HCT116 (cell line): ENCODE measurements at regions not wholly inside any gene's neighbourhood (a gene's known extent, or its start where the extent isn't known, plus 50 kb on each side); places are given as distances from the start of the nearest gene placed in this dataset.

Experiments used
- ATAC-seq: fragments of 200-7000 bp; cut with Tn5 transposase; 2 replicates; pipeline ENCODE4 v1.9.1; 2020; ENCODE audit warnings: mild to moderate bottlenecking, moderate library complexity
- BruUV-seq: library from RNA; stranded (reverse); fragments of 400-500 nt; replicated peaks from 2 replicates; lab custom pipeline; 2021; lab: Mats Ljungman, UMichigan
- CTCF ChIA-PET: fragments of 300-600 bp; sonication (Branson Sonifier 250); formaldehyde crosslinking; loops from one replicate; lab custom pipeline; 2021; ENCODE audit warnings: antibody characterized with exemption; lab: Charles Lee
- POLR2A ChIA-PET: fragments of 300-600, 350-600 bp; sonication (Branson Sonifier 250); formaldehyde crosslinking; loops from one replicate; lab custom pipeline; 2021; ENCODE audit warnings: antibody characterized with exemption; lab: Charles Lee
- RAD21 ChIA-PET, 2 experiments: fragments of 300-600 bp; sonication (Branson Sonifier 250); formaldehyde crosslinking; loops; one replicate each; lab custom pipeline; 2023; ENCODE audit warnings: low total read pairs in 2 of 2; ENCODE audit not compliant: uncharacterized antibody in 2 of 2, unreplicated experiment in 2 of 2, low non-redundant PET in 1 of 2; lab: Charles Lee
- DNase-seq: peaks from one replicate; pipeline ENCODE4 v3.0.0-alpha.2; 2010; ENCODE audit warnings: low read depth, low spot score
- H2AFZ ChIP-seq: fragments of 200-600 bp; shearing (Covaris generic), sonication (generic); 2 replicates; pipeline ENCODE4 v1.6.1; 2017; ENCODE audit warnings: low read depth, mixed run types, mixed read lengths, antibody characterized with exemption, low read length; ENCODE audit not compliant: poor library complexity, severe bottlenecking
- H3K27ac ChIP-seq: 2 replicates; pipeline ENCODE4 v1.5.1; 2012; ENCODE audit warnings: low read depth, low read length
- H3K27me3 ChIP-seq: fragments of 200-600 bp; sonication (generic); 2 replicates; pipeline ENCODE4 v1.6.1; 2016; ENCODE audit warnings: mixed run types, low read length, mixed read lengths; ENCODE audit not compliant: insufficient read depth
- H3K36me3 ChIP-seq, 2 experiments: fragments of 200-500 bp in 1 of 2; fragments of 200-600 bp in 1 of 2; sonication (Bioruptor generic) in 1 of 2; sonication (generic) in 1 of 2; 2 replicates each; pipeline versions ENCODE4 v1.5.1 to v1.6.1; 2014 to 2016; ENCODE audit warnings: low read length in 2 of 2, inconsistent platforms in 1 of 2, mixed read lengths in 1 of 2, mixed run types in 1 of 2; ENCODE audit not compliant: insufficient read depth in 2 of 2, control insufficient read depth in 1 of 2
- H3K4me1 ChIP-seq, 2 experiments: fragments of 200-600 bp in 1 of 2; sonication (generic) in 1 of 2; 2 replicates each; pipeline versions ENCODE4 v1.5.1 to v1.6.1; 2012 to 2017; ENCODE audit warnings: low read length in 2 of 2, inconsistent platforms in 1 of 2, mild to moderate bottlenecking in 1 of 2, mixed read lengths in 1 of 2, mixed run types in 1 of 2, moderate library complexity in 1 of 2; ENCODE audit not compliant: insufficient read depth in 2 of 2, control insufficient read depth in 1 of 2
- H3K4me2 ChIP-seq: fragments of 200-600 bp; sonication (generic); 2 replicates; pipeline ENCODE4 v1.6.1; 2017; ENCODE audit warnings: mixed run types, low read length, mixed read lengths
- H3K4me3 ChIP-seq, 2 experiments: fragments of 200-600 bp in 1 of 2; sonication (generic) in 1 of 2; replicated peaks in 1 of 2; 2 replicates each; pipeline ENCODE4 v1.5.1; 2011 to 2016; ENCODE audit warnings: low read length in 2 of 2, control low read depth in 1 of 2, low read depth in 1 of 2, mild to moderate bottlenecking in 1 of 2, mixed read lengths in 1 of 2, mixed run types in 1 of 2
- H3K79me2 ChIP-seq: fragments of 200-600 bp; sonication (generic); 2 replicates; pipeline ENCODE4 v1.6.1; 2017; ENCODE audit warnings: mild to moderate bottlenecking, mixed run types, low read length, moderate library complexity, mixed read lengths; ENCODE audit not compliant: insufficient read depth
- H3K9ac ChIP-seq: fragments of 200-600 bp; sonication (generic); 2 replicates; pipeline ENCODE4 v1.6.1; 2016; ENCODE audit warnings: low read length, mixed read lengths
- H3K9me2 ChIP-seq: fragments of 200-600 bp; sonication (generic), shearing (Covaris generic); 2 replicates; pipeline ENCODE4 v1.6.1; 2017; ENCODE audit warnings: mixed run types, mild to moderate bottlenecking, moderate library complexity; ENCODE audit not compliant: insufficient read depth
- H3K9me3 ChIP-seq, 2 experiments: fragments of 200-500 bp in 1 of 2; fragments of 200-600 bp in 1 of 2; sonication (Bioruptor generic) in 1 of 2; sonication (generic) in 1 of 2; 2 replicates each; pipeline ENCODE4 v1.6.1; 2014 to 2017; ENCODE audit warnings: low read length in 2 of 2, mixed read lengths in 2 of 2, inconsistent platforms in 1 of 2, low read depth in 1 of 2, mild to moderate bottlenecking in 1 of 2, mixed run types in 1 of 2, moderate library complexity in 1 of 2; ENCODE audit not compliant: control insufficient read depth in 1 of 2, insufficient read depth in 1 of 2
- H4K20me1 ChIP-seq: fragments of 200-600 bp; sonication (generic), shearing (Covaris generic); 2 replicates; pipeline ENCODE4 v1.6.1; 2017; ENCODE audit warnings: mixed run types, mild to moderate bottlenecking, moderate library complexity; ENCODE audit not compliant: insufficient read depth
- EGR1 ChIP-seq: IDR thresholded peaks from 2 replicates; pipeline ENCODE4 v1.6.1; 2012; ENCODE audit warnings: low read depth
- EZH2phosphoT487 ChIP-seq: fragments of 200-600 bp; IDR thresholded peaks from 2 replicates; pipeline ENCODE4 v1.6.1; 2018; ENCODE audit warnings: antibody characterized with exemption, borderline replicate concordance
- FOSL1 ChIP-seq: IDR thresholded peaks from 2 replicates; pipeline ENCODE4 v1.6.1; 2012; ENCODE audit warnings: low read depth
- JUND ChIP-seq: IDR thresholded peaks from 2 replicates; pipeline ENCODE4 v1.6.1; 2012
- RAD21 ChIP-seq: IDR thresholded peaks from 2 replicates; pipeline ENCODE4 v1.6.1; 2012; ENCODE audit warnings: low read depth, mild to moderate bottlenecking
- SRF ChIP-seq: IDR thresholded peaks from 2 replicates; pipeline ENCODE4 v1.6.1; 2012; ENCODE audit warnings: low read depth
- YY1 ChIP-seq: IDR thresholded peaks from 2 replicates; pipeline ENCODE4 v1.6.1; 2011; ENCODE audit warnings: low read length, low read depth, moderate library complexity, mild to moderate bottlenecking; ENCODE audit not compliant: insufficient replicate concordance; ENCODE audit errors: extremely low read depth
- ZNF274 ChIP-seq: fragments of 200-500 bp; sonication (Bioruptor generic); IDR thresholded peaks from 2 replicates; pipeline ENCODE4 v1.6.1; 2014; ENCODE audit warnings: mild to moderate bottlenecking, low read depth, low read length, inconsistent platforms
- intact Hi-C: fragments of 100-400 bp; cut with micrococcal nuclease; formaldehyde crosslinking; loops from 2 replicates; pipeline ENCODE4 v1.10.0; 2022
- TF ChIP-seq, protein P1 (sequence below): IDR thresholded peaks from 2 replicates; pipeline ENCODE4 v1.6.1; 2011; ENCODE audit warnings: mild to moderate bottlenecking, low read length, moderate library complexity; ENCODE audit not compliant: insufficient replicate concordance; ENCODE audit errors: extremely low read depth
- TF ChIP-seq, protein P2 (sequence below), 3 experiments: fragments of 200-600 bp in 1 of 3; sonication (generic) in 1 of 3; IDR thresholded peaks in 2 of 3; conservative IDR thresholded peaks in 1 of 3; 2 replicates each; pipeline ENCODE4 v1.5.1; 2012 to 2017; ENCODE audit warnings: low read depth in 2 of 3, low read length in 2 of 3, antibody characterized with exemption in 1 of 3, borderline replicate concordance in 1 of 3, control low read depth in 1 of 3, mild to moderate bottlenecking in 1 of 3, mixed read lengths in 1 of 3, mixed run types in 1 of 3, moderate library complexity in 1 of 3; ENCODE audit not compliant: insufficient read depth in 1 of 3
- TF ChIP-seq, protein P3 (sequence below): IDR thresholded peaks from 2 replicates; pipeline ENCODE4 v1.6.1; 2012; ENCODE audit warnings: low read depth

DNA sequence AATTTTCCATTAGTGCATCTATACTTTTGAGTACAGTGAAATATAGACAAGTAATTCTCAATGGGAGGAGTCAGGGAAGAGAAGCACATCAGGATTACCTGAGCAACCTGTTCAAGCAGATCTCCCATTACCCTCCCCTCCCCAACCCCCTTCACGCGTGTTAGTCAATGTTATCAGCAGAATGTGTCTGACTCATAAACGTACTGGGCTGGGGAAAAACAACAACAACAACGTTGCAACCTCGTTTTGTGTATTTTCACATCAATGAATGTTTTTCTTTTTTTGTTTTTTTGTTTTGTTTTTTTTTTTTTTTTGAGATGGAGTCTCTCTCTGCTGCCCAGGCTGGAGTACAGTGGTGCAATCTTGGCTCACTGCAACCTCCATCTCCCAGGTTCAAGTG, 287.0 kb upstream of the STXBP5 start:
- BruUV-seq, result no TSS peak

More for the DNA sequence above, 287.0 kb upstream of the STXBP5 start:
- peaks cover 26 to 37% of the 10 kb centered on the region in 2 experiments for H3K4me1 ChIP-seq
- ATAC-seq (no peak), DNase-seq (no peak)
- no peaks in the 10 kb centered on the region for H3K9me3 ChIP-seq
- no peaks in the 10 kb centered on the region for H3K36me3 ChIP-seq
- H3K4me3 ChIP-seq, result no peak overlapping the region
- RAD21 ChIA-PET, result no interaction called here
- H3K9ac ChIP-seq, result no peak overlapping the region
- CTCF ChIA-PET, result no interaction called here
- H3K9me2 ChIP-seq, result no peaks in the 10 kb centered on the region
- POLR2A ChIA-PET, result no interaction called here
- intact Hi-C loops, result loop anchor here (10.0 kb wide), 1 partner anchor 1248 kb away; no protein-coding TSS in a partner anchor
- TF ChIP-seq JUND (no peak), ZNF274 (no peak), FOSL1 (no peak), EZH2phosphoT487 (no peak), SRF (no peak), YY1 (no peak), EGR1 (no peak), RAD21 (no peak)
- TF ChIP-seq, protein P1, sequence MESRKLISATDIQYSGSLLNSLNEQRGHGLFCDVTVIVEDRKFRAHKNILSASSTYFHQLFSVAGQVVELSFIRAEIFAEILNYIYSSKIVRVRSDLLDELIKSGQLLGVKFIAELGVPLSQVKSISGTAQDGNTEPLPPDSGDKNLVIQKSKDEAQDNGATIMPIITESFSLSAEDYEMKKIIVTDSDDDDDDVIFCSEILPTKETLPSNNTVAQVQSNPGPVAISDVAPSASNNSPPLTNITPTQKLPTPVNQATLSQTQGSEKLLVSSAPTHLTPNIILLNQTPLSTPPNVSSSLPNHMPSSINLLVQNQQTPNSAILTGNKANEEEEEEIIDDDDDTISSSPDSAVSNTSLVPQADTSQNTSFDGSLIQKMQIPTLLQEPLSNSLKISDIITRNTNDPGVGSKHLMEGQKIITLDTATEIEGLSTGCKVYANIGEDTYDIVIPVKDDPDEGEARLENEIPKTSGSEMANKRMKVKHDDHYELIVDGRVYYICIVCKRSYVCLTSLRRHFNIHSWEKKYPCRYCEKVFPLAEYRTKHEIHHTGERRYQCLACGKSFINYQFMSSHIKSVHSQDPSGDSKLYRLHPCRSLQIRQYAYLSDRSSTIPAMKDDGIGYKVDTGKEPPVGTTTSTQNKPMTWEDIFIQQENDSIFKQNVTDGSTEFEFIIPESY, result no peak
- TF ChIP-seq, protein P2, sequence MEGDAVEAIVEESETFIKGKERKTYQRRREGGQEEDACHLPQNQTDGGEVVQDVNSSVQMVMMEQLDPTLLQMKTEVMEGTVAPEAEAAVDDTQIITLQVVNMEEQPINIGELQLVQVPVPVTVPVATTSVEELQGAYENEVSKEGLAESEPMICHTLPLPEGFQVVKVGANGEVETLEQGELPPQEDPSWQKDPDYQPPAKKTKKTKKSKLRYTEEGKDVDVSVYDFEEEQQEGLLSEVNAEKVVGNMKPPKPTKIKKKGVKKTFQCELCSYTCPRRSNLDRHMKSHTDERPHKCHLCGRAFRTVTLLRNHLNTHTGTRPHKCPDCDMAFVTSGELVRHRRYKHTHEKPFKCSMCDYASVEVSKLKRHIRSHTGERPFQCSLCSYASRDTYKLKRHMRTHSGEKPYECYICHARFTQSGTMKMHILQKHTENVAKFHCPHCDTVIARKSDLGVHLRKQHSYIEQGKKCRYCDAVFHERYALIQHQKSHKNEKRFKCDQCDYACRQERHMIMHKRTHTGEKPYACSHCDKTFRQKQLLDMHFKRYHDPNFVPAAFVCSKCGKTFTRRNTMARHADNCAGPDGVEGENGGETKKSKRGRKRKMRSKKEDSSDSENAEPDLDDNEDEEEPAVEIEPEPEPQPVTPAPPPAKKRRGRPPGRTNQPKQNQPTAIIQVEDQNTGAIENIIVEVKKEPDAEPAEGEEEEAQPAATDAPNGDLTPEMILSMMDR (IDR thresholded peaks at IDR 0.05 in 2 of 3, conservative IDR thresholded peaks at IDR 0.05 in 1 of 3; ENCODE audit: borderline replicate concordance in 1 of 3, insufficient read depth in 1 of 3, low read depth in 2 of 3, low read length in 2 of 3), result no peak
- TF ChIP-seq, protein P3, sequence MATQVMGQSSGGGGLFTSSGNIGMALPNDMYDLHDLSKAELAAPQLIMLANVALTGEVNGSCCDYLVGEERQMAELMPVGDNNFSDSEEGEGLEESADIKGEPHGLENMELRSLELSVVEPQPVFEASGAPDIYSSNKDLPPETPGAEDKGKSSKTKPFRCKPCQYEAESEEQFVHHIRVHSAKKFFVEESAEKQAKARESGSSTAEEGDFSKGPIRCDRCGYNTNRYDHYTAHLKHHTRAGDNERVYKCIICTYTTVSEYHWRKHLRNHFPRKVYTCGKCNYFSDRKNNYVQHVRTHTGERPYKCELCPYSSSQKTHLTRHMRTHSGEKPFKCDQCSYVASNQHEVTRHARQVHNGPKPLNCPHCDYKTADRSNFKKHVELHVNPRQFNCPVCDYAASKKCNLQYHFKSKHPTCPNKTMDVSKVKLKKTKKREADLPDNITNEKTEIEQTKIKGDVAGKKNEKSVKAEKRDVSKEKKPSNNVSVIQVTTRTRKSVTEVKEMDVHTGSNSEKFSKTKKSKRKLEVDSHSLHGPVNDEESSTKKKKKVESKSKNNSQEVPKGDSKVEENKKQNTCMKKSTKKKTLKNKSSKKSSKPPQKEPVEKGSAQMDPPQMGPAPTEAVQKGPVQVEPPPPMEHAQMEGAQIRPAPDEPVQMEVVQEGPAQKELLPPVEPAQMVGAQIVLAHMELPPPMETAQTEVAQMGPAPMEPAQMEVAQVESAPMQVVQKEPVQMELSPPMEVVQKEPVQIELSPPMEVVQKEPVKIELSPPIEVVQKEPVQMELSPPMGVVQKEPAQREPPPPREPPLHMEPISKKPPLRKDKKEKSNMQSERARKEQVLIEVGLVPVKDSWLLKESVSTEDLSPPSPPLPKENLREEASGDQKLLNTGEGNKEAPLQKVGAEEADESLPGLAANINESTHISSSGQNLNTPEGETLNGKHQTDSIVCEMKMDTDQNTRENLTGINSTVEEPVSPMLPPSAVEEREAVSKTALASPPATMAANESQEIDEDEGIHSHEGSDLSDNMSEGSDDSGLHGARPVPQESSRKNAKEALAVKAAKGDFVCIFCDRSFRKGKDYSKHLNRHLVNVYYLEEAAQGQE, result no peak
- no peak overlapping the region for H3K4me2 ChIP-seq
- H2AFZ ChIP-seq, result no peak overlapping the region
- no peaks in the 10 kb centered on the region for H3K27me3 ChIP-seq
- H3K79me2 ChIP-seq, result no peaks in the 10 kb centered on the region
- no peak overlapping the region for H3K27ac ChIP-seq
- H4K20me1 ChIP-seq, result no peaks in the 10 kb centered on the region
